COLO668 (cell line): ENCODE measurements at regions not wholly inside any gene's neighbourhood (a gene's known extent, or its start where the extent isn't known, plus 50 kb on each side); places are given as distances from the start of the nearest gene placed in this dataset.
"Not testable (repeated sequence)": the region's sequence is repeated elsewhere in the genome, so short reads cannot be mapped to it uniquely, and the experiment has no call there.

Source experiments
- DNase-seq: peaks from one replicate; lab custom pipeline; 2025; ENCODE audit not compliant: unreplicated experiment; lab: John Stamatoyannopoulos, UW

- no peak for DNase-seq
Observed at GRCh38 chr13:38283346-38283745, 66.3 kb upstream of the UFM1 start.

- DNase-seq, result peak; percentile 50
Observed at GRCh38 chr13:38265132-38265497, 84.5 kb upstream of the UFM1 start.

GRCh38 chr13:38264363-38265131 lies 85.1 kb upstream of the UFM1 start:
- DNase-seq, result peak; percentile 51

- DNase-seq, result no peak
Observed at GRCh38 chr13:38262211-38262610, 87.4 kb upstream of the UFM1 start.

GRCh38 chr13:38255600-38255999 lies 94.1 kb upstream of the UFM1 start:
- no peak for DNase-seq

GRCh38 chr13:38239874-38240273 lies 109.8 kb upstream of the UFM1 start:
- no peak for DNase-seq

GRCh38 chr13:38228322-38228721 lies 121.3 kb upstream of the UFM1 start:
- no peak for DNase-seq

- no peak for DNase-seq
Observed at GRCh38 chr13:38226496-38226895, 123.2 kb upstream of the UFM1 start.

GRCh38 chr13:38223089-38223488 lies 126.6 kb upstream of the UFM1 start:
- DNase-seq, result peak; percentile 24

GRCh38 chr13:38221120-38221519 lies 128.5 kb upstream of the UFM1 start:
- DNase-seq, result not testable (repeated sequence)

GRCh38 chr13:38216181-38216580 lies 133.5 kb upstream of the UFM1 start:
- DNase-seq, result no peak

GRCh38 chr13:38213314-38213713 lies 136.3 kb upstream of the UFM1 start:
- no peak for DNase-seq

- DNase-seq, result no peak
Observed at GRCh38 chr13:38210928-38211596, 138.6 kb upstream of the UFM1 start.

- no peak for DNase-seq
Observed at GRCh38 chr13:38204556-38204955, 145.1 kb upstream of the UFM1 start.

- no peak for DNase-seq
Observed at GRCh38 chr13:38202740-38203139, 146.9 kb upstream of the UFM1 start.

GRCh38 chr13:38191016-38191415 lies 158.6 kb upstream of the UFM1 start:
- DNase-seq, result no peak

GRCh38 chr13:38180670-38181069 lies 169.0 kb upstream of the UFM1 start:
- no peak for DNase-seq

GRCh38 chr13:38180126-38180525 lies 169.5 kb upstream of the UFM1 start:
- no peak for DNase-seq

GRCh38 chr13:38176664-38177063 lies 173.0 kb upstream of the UFM1 start:
- DNase-seq, result no peak

- no peak for DNase-seq
Observed at GRCh38 chr13:38173403-38173802, 176.2 kb upstream of the UFM1 start.

GRCh38 chr13:38167164-38167822 lies 182.4 kb upstream of the UFM1 start:
- DNase-seq, result no peak

- no peak for DNase-seq
Observed at GRCh38 chr13:38166116-38166515, 183.5 kb upstream of the UFM1 start.
